GM18498 (cell line): ENCODE measurements at regions not wholly inside any gene's neighbourhood (a gene's known extent, or its start where the extent isn't known, plus 50 kb on each side); places are given as distances from the start of the nearest gene placed in this dataset.
"Not testable (repeated sequence)": the region's sequence is repeated elsewhere in the genome, so short reads cannot be mapped to it uniquely, and the experiment has no call there.

ENCODE experiments used
- ATAC-seq: cut with Tn5 transposase; IDR thresholded peaks from one replicate; pipeline ENCODE4 v1.9.1; 2021; ENCODE audit warnings: mild to moderate bottlenecking, moderate library complexity; ENCODE audit not compliant: unreplicated experiment

GRCh38 chr2:5549771-5550170 lies 142.4 kb upstream of the SOX11 start:
- no peak for ATAC-seq

GRCh38 chr2:5555636-5556035 lies 136.5 kb upstream of the SOX11 start:
- no peak for ATAC-seq

DNA sequence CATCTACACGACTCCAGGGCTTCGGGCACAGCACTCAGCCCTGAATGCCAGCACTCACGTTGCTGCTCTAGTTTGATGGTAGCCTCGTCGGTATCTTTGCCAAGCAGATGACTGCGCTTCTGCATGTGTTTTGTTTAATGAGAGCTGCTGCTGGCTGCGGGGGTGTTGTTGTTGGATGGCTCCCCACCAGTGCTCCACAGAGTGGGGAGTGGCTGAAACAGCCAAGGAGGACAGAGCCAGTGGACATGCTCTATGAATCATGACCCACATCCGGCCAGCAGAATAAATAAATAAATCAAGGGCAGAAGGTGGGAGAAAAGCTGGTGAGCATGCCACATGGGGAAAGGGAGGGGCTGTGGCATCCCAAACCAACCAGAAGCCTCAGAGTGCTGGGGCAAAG lies 131.2 kb upstream of the SOX11 start:
- no peak for ATAC-seq

DNA sequence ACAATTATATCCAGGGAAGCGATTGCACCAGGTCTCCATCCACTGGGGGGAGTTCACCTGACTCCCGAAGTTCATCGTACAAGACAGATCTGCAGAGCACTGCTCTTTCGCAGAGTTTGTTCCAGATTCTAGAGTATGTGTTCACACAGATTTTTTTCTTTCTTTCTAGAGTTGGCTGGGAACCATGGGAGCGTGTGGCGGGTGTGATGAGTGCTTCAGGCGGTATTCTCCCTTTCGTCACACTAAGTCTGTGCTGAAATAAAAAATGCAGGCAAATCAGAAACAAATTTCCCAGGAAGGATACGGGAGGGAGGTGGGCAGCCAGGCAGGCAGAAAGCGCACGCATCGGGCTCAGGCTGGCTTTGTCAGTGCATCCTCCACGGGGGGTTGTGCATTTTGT lies 129.8 kb upstream of the SOX11 start:
- ATAC-seq = no peak

GRCh38 chr2:5562865-5563264 lies 129.3 kb upstream of the SOX11 start:
- ATAC-seq = no peak

GRCh38 chr2:5563411-5563810 lies 128.8 kb upstream of the SOX11 start:
- ATAC-seq = no peak

- no peak for ATAC-seq
Observed at GRCh38 chr2:5569256-5569655, 122.9 kb upstream of the SOX11 start.

DNA sequence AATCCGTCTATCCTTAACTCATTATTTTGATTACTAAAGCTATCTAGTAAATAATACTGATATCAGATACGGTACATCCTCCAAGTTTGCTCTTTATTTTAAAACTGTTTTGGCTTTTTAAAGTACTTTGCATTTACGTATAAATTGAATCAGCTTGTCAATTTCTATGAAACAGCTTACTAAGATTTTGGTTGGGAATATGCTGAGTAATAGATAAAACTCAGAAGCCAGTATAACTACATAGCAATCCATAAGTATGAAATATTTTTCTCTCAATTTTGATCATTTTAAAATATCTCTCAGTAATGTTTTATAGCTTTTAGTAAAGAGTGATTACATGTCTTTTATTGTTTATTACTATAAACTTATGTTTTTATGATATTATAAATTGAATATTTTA lies 116.2 kb upstream of the SOX11 start:
- ATAC-seq = no peak

DNA sequence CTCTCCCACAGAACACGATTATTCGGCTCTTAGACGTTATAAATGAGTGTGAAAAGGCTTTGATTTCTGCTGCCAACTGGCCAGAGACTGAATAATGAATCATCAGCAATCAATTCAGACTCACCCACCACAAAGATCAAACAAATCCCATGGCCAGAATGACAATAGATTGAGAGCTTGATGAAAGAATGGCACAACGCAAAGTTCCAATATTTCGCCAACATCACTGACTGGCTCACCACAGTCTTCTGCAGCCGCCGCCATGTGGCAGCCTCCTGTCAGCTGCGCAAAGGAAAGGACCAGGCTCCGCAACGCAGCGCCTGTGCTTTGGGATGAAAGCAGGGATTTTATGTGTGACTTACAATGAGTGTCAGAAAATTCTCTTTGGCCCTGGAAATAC lies 104.4 kb upstream of the SOX11 start:
- no peak for ATAC-seq

GRCh38 chr2:5588601-5589000 lies 103.6 kb upstream of the SOX11 start:
- ATAC-seq = no peak

DNA sequence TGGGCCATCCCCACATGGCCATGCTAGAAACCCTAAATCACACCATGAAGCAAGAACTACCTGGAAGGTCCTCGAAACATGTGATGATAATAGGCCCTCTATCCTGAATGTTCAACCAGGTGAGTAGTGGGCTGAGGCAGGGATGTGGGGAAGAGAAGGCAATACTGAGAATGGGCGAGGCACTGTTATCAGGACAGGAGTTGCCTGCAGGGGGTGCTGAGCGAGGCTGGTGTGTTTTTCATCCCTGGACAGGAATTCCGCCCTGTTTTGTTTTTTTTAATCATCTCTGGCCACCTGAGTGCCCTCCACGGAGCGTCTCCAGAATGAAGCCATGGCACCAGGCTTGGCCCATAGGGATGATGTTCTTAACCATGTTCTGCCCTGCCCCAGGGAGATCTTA lies 103.0 kb upstream of the SOX11 start:
- no peak for ATAC-seq

DNA sequence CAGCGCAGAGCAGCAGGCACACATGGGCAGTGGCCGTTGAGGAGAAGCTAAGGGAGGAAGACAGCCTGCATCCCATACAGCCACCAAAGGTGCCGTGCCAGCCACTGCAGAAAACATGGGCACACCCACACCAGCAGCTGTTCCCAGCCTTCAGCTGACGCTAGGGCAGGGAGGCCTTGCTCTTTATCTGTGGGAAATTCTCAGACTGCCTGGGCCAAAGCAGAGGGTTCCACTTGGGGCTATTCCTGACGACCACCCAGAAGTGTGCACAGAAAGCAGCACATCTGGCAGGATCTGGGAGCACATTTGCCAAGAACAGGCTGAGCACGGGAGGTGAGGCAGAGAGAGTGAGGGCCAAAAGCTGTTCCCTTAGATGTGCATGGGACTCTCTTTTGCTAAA lies 101.3 kb upstream of the SOX11 start:
- no peak for ATAC-seq

DNA sequence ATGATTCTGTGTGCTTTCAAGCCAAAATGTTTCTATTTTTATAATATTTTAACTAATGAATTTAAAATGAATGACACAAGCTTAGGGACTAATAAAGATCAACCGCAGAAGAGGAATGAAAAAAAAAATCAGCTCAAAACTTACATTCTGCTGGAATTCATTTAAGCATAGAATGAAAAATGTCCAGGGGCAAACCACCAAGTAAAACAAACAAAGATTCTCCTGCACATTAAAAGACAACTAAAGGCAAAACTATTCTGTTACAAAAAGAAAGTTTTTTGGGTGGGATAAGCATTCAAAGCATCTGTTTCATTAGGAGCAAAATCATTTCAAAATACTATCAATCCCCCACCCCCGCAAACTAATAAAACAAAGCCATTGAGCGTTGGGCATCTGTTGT lies 99.3 kb upstream of the SOX11 start:
- ATAC-seq = no peak

GRCh38 chr2:5594249-5594695 lies 97.9 kb upstream of the SOX11 start:
- ATAC-seq = no peak

GRCh38 chr2:5596868-5597267 lies 95.3 kb upstream of the SOX11 start:
- no peak for ATAC-seq

GRCh38 chr2:5598156-5598555 lies 94.0 kb upstream of the SOX11 start:
- ATAC-seq = no peak

- ATAC-seq = no peak
Observed at GRCh38 chr2:5609201-5609600, 83.0 kb upstream of the SOX11 start.

DNA sequence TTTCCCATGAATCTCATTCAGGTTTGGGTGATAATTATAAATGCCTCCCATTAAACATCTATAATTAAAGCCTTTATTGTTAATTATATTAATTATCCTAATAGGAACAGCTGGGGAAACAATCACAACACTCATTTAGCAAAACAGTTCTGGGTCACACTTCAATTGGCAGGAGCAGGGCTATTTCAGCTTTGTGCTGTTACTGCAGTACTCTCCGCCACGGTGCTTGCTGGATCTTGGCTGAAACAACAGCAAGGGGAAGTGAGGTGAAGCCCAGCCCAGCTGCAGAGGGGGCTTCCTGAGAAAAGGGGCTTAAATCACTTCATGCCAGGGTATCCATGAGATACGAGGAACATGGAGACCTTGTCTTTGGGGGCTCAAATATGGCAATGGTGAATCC lies 79.5 kb upstream of the SOX11 start:
- no peak for ATAC-seq

- ATAC-seq = no peak
Observed at GRCh38 chr2:5616019-5616418, 76.2 kb upstream of the SOX11 start.

DNA sequence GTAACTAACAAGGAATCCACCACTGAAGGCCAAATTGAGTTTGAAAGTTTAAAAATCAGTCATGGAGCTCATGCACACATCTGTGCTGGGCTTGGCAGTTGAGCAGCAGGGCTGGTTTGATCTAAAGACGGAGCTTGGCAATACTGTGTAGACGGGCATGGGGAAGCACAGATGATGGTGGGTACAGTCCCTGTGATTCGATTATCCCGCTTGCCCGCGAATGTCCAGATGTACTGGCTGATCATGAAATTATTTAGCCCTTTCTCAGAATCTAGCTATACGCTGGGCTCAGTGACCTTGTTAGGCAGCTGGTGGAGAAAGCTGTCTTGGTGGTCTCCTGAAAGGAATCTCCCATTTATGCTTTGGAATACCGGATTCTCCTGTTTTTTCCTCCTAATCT lies 74.8 kb upstream of the SOX11 start:
- ATAC-seq = no peak

- ATAC-seq = no peak
Observed at GRCh38 chr2:5617796-5618195, 74.4 kb upstream of the SOX11 start.

DNA sequence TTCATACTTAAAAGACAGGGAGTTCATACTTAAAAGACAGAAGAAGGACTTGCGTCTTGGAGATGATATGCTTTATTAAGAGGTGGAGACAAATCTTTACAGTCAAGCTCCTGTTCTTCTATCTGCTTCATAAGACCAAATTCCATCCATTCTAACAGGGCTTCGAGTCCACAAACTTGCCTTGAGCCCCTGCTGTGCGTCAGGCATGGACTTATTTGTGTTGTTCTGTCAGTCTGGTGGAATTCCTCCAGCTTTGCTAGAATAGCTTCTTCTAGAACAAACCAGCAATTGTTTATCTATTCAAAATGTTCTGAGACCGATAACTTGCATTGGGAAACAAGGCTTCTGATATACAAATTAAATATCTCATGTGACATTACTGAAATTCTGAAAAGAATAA lies 73.9 kb upstream of the SOX11 start:
- no peak for ATAC-seq

DNA sequence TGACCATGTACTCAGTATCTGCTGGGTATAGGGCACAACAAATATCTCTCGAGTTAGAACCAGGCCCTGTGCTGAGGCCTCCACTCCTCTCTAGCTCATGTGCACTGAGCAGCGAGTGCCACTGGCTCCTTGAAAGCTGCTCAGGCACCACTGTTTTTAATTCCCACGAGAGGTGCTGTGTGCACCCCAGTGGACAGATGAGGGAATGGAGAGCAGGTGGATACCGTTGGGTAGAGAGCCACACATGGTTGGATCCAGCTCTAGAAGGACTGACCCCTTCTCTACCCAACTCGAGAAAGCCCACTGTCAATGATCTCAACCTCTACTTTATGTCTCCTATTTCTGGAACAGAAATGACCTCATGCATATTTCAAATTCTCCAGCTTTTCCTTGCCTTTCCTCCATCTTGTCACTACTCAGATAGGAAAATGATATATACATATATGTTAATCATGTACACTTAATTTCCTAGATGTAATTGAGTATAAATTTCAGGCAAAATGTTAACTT lies 66.6 kb upstream of the SOX11 start:
- not testable (repeated sequence) for ATAC-seq

- not testable (repeated sequence) for ATAC-seq
Observed at GRCh38 chr2:5628484-5628883, 63.7 kb upstream of the SOX11 start.
